IPS DF 19.7 (cell line): ENCODE measurements at regions not wholly inside any gene's neighbourhood (a gene's known extent, or its start where the extent isn't known, plus 50 kb on each side); places are given as distances from the start of the nearest gene placed in this dataset.
"Not testable (repeated sequence)": the region's sequence is repeated elsewhere in the genome, so short reads cannot be mapped to it uniquely, and the experiment has no call there.

Experiments
- DNase-seq: peaks from one replicate; pipeline ENCODE4 v3.0.0-alpha.2; 2013; ENCODE audit warnings: low read depth, low spot score

- not testable (repeated sequence) for DNase-seq
These were observed 382.6 kb upstream of the TGIF2LX start for GRCh38 chrX:89539150-89539549.

DNA sequence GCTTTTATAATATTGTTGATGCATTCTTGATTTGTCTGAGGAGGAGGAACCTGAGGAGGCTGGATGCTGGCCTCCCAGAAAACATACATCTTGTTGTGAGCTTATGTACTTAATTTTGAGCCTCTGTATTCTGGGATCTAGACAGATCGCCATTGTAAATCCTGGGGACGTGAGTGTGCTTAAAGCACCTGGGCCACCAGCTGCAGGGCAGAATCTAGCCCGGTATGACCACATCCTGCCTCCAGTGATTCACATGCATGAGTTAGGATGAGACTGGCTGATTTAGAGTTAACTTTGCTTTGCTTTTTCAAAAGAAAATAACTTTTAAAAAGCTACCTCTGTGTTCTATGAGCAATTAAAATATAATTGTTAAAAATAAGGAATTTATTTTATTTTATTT, 364.6 kb upstream of the TGIF2LX start:
- DNase-seq = not testable (repeated sequence)

- DNase-seq = not testable (repeated sequence)
These were observed 359.6 kb upstream of the TGIF2LX start for GRCh38 chrX:89562079-89562478.

DNA sequence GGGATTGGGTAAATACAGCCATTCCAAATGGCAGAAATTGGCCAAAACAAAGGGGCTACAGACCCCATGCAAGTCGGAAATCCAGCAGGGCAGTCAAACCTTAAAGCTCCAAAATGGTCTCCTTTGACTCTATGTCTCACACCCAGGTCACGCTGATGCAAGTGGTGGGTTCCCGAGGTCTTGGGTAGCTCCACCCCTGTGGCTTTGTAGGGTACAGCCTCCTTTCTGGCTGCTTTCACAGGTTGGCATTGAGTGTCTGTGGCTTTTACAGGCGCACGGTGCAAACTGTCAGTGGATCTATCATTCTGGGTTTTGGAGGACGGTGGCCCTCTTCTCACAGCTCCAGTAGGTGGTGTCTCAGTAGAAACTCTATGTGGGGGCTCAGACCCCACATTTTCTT, 358.6 kb upstream of the TGIF2LX start:
- not testable (repeated sequence) for DNase-seq

- not testable (repeated sequence) for DNase-seq
These were observed 353.9 kb upstream of the TGIF2LX start for GRCh38 chrX:89567787-89568186.

DNA sequence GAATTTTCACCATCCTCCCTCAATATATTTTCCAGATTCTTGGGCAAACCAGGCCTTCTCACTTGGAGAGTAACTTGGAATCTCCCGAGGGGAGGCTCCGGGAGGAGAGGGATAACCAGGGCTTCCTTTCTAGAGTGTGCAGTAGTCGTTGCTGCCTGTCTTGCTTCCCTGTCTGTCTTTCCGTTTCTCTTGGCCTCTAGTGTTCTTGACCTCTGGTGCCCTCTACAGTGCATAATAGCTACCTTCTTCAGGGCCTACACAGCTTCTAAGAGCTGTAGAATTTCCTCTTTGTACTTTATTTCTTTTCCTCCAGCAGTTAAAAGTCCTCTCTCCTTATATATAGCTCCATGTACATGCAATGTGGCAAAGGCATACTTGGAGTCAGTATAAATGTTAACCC, 339.8 kb upstream of the TGIF2LX start:
- not testable (repeated sequence) for DNase-seq

- DNase-seq = not testable (repeated sequence)
These were observed 289.9 kb upstream of the TGIF2LX start for GRCh38 chrX:89631858-89632257.

GRCh38 chrX:89635887-89636286, 285.8 kb upstream of the TGIF2LX start:
- not testable (repeated sequence) for DNase-seq

GRCh38 chrX:89658662-89659061, 263.0 kb upstream of the TGIF2LX start:
- not testable (repeated sequence) for DNase-seq

DNA sequence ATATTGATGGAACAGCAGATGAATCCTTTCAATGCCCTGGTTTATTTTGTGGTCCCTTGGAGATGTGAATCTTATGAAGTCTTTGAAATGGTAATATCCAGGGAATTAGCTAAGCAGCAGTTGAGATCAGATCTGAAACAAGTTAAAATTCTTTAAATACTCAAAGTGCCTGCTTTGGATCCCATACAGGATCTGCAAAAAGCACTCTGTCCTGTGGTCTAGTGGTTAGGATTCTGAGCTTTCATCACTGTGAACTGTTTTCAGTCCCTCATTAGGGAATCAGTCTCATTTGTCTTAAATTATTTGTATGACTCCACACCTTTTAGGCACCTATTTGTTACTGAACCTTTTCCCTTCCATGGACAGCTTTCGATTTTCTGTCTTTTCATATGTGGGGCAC, 215.2 kb upstream of the TGIF2LX start:
- DNase-seq = not testable (repeated sequence)

DNA sequence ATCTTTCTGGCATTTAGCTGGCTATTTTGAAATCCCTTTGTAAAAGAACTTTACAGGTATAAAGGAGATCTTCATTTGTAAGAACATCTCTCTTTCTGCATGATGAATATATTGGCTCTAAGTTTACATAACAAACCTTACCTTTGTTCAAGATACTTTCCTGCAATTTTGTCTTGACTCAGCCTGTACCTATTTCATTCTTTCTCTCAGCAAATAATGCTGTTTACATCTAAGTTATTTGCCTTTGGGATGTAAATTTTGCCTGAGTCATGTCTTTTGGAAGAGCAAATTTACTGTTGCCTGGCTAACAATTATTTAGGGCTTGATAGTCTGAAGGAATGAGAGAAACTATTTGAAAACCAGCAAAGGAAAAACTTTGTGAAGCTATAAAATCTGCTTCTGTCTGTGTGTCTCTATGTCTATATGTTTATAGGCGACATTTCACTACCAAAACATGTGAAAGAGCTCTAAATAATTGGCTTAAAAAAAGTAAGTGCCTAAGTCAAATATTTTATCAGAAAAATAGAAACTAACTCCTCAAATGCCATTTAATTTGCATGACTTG, 214.3 kb upstream of the TGIF2LX start:
- not testable (repeated sequence) for DNase-seq

DNA sequence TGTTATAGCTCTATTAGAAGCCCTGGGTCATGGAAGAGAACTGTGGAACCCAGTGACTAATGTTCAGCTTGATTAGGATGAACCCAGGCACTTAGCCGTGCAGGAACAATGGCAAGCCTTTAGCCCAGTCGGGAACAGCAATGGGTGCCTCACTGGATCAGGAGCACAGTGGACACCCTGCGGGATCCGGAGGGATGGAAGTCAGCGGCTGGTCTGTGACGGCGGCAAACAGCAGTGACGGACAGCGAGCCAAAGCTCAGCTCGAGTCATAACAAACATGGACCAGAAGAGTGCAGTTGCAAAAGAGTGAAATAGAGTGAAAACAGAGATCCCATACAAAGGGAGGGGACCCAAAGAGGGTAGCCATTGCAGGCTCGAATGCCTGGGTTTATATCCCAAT, 187.3 kb upstream of the TGIF2LX start:
- not testable (repeated sequence) for DNase-seq

- not testable (repeated sequence) for DNase-seq
These were observed 165.2 kb upstream of the TGIF2LX start for GRCh38 chrX:89756466-89756865.

- DNase-seq = not testable (repeated sequence)
These were observed 163.9 kb upstream of the TGIF2LX start for GRCh38 chrX:89757767-89758166.

GRCh38 chrX:89759076-89759685, 162.5 kb upstream of the TGIF2LX start:
- DNase-seq = not testable (repeated sequence)

DNA sequence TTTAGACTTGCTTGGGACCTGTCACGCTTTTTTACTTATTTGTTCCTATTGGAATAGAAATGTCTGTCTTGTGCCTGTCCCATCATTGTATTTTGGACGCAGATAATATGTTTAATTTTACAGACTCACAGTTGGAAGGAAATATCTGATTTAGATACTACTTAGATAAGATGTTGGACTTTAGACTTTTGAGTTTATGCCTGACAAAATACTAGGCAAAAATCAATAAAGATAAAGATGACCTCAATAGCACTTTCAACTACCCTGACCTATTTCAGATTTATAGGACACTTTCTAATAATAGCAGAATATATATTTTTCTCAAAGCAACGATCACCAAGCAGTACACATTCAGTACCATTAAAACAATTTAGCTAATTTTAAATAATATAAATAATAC, 150.1 kb upstream of the TGIF2LX start:
- not testable (repeated sequence) for DNase-seq

GRCh38 chrX:89811440-89811839, 110.3 kb upstream of the TGIF2LX start:
- DNase-seq = not testable (repeated sequence)

- DNase-seq = not testable (repeated sequence)
These were observed 82.0 kb upstream of the TGIF2LX start for GRCh38 chrX:89839723-89840122.

DNA sequence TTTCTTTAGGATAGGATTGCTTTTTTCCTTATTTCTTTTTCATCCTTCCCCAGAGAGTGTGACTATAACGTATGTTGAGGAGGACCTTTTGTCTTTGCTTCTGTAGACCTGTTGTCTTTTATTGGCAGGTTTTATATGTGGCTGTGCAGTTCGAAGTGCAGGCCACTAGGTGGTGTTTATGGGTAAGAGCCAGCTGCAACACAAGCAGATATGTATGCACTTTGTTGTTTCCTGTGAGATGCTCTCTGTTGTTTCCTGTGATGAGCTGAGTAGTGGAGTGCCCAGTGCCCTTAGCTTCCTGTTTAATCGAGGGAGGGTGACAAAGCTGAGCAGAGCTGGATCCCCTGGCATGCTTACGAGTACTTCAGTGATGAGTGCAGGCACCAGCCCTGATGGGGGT, 50.0 kb upstream of the TGIF2LX start:
- DNase-seq = peak; percentile 17
